ENCODE measurements at regions not wholly inside any gene's neighbourhood (a gene's known extent, or its start where the extent isn't known, plus 50 kb on each side); places are given as distances from the start of the nearest gene placed in this dataset.

GRCh38 chr2:16773080-16773713 is 107.6 kb upstream of the CYRIA start:
- Mint-ChIP-seq H3K9me3 (no peaks in the 10 kb centered on the region), H3K27ac (no peak overlapping the region), H3K36me3 (ENCODE audit: insufficient read depth in 1 of 3, low read depth in 3 of 3) (no peaks in the 10 kb centered on the region), H3K27me3 (ENCODE audit: low read depth) (no peaks in the 10 kb centered on the region), H3K4me1 (peaks cover 19 to 37% of the 10 kb centered on the region in 2 experiments), H3K4me3 (no peak overlapping the region)
- no peak overlapping the region for H3K9ac ChIP-seq (ENCODE audit: extremely low read depth, insufficient read length, low read length)
- no CpG with 5 or more reads among the region's 8 CpGs for WGBS (ENCODE audit: extremely low coverage, insufficient read length, low lambda C conversion rate)
- no peak overlapping the region for H3K4me2 ChIP-seq (ENCODE audit: insufficient read depth, insufficient read length, low read length)
- no peak overlapping the region for H2BK15ac ChIP-seq (ENCODE audit: low read depth, low read length)
- H3K79me2 ChIP-seq (ENCODE audit: insufficient read depth, low read length) = no peaks in the 10 kb centered on the region
- H3K79me1 ChIP-seq (ENCODE audit: insufficient read depth, low read depth, low read length, poor library complexity, severe bottlenecking) = no peaks in the 10 kb centered on the region
- H3K27ac ChIP-seq (ENCODE audit: insufficient read length, low read depth, low read length) = no peak overlapping the region
- no peak overlapping the region for H2AFZ ChIP-seq (ENCODE audit: low read length)
- no peak overlapping the region for H3K18ac ChIP-seq (ENCODE audit: insufficient read length, low read depth, low read length)
- H2BK5ac ChIP-seq (ENCODE audit: insufficient read length, low read length) = no peak overlapping the region
- H2AK5ac ChIP-seq (ENCODE audit: insufficient read length, low read length) = no peak overlapping the region
- no peak overlapping the region for H3K56ac ChIP-seq (ENCODE audit: insufficient read length, low read depth, low read length)
- peak; percentile 87 for TF ChIP-seq CTCF (conservative IDR thresholded peaks at IDR 0.05)
- no peaks in the 10 kb centered on the region for H4K20me1 ChIP-seq (ENCODE audit: control insufficient read depth, insufficient read depth, insufficient read length)
- H2BK20ac ChIP-seq (ENCODE audit: low read depth, low read length, poor library complexity, severe bottlenecking) = no peak overlapping the region
- no peak overlapping the region for H3K14ac ChIP-seq (ENCODE audit: insufficient read depth, low read length)
- no peak overlapping the region for H4K91ac ChIP-seq (ENCODE audit: insufficient read length, low read depth, low read length)
- no peaks in the 10 kb centered on the region for H3K9me3 ChIP-seq (ENCODE audit: control insufficient read depth, low read depth, low read length)
- no peak overlapping the region for H2BK12ac ChIP-seq (ENCODE audit: insufficient read length, low read depth, low read length)
- no peaks in the 10 kb centered on the region for H3K27me3 ChIP-seq (ENCODE audit: insufficient read depth, low read length)
- H3K4me1 ChIP-seq (ENCODE audit: insufficient read depth, low read length) = no peaks in the 10 kb centered on the region; the same call in 1 of the 2 replicates
- no peak overlapping the region for H3T11ph ChIP-seq (ENCODE audit: low read length)
- no peaks in the 10 kb centered on the region for H3K23me2 ChIP-seq (ENCODE audit: insufficient read length, low read depth, low read length, poor library complexity, severe bottlenecking)
- DNase-seq = peak; percentile 53
- no peak overlapping the region for H3K4ac ChIP-seq (ENCODE audit: low read depth, low read length)
- H4K5ac ChIP-seq (ENCODE audit: insufficient read length, low read depth, low read length) = no peak overlapping the region
- H2BK120ac ChIP-seq (ENCODE audit: low read depth, low read length, poor library complexity, severe bottlenecking) = no peak overlapping the region
- H4K8ac ChIP-seq (replicated peaks; ENCODE audit: insufficient read length, low read depth, low read length) = no peak overlapping the region
- H3K23ac ChIP-seq (ENCODE audit: insufficient read length, low read depth, low read length) = no peak overlapping the region

Measured in H9 (cell line).